SK-N-SH treated with all-trans-retinoic acid at 6 μM for 48 hours (cell line): ENCODE measurements at regions not wholly inside any gene's neighbourhood (a gene's known extent, or its start where the extent isn't known, plus 50 kb on each side); places are given as distances from the start of the nearest gene placed in this dataset.
A peak's percentile ranks its signal among the peaks of the same experiment; 100 is the strongest.

Experiments
- ATAC-seq: fragments of 200-7000 bp; cut with Tn5 transposase; 3 replicates; pipeline ENCODE4 v1.9.1; 2020; ENCODE audit warnings: mild to moderate bottlenecking, moderate library complexity
- BACH2 ChIP-seq: fragments of 250-450 bp; sonication (Bioruptor Pico); IDR thresholded peaks from 2 replicates; pipeline ENCODE4 v1.9.0; 2021; ENCODE audit warnings: mild to moderate bottlenecking, borderline replicate concordance
- CREB5 ChIP-seq: fragments of 250-450 bp; sonication (Bioruptor Pico); IDR thresholded peaks from 2 replicates; pipeline ENCODE4 v1.5.1; 2020; ENCODE audit warnings: low read depth, mild to moderate bottlenecking, moderate library complexity
- CSRNP3 ChIP-seq: fragments of 250-450 bp; sonication (Bioruptor Pico); IDR thresholded peaks from 2 replicates; pipeline ENCODE4 v1.5.1; 2021; ENCODE audit warnings: mild to moderate bottlenecking, moderate library complexity
- ESRRG ChIP-seq: fragments of 250-450 bp; sonication (Bioruptor Pico); IDR thresholded peaks from 2 replicates; pipeline ENCODE4 v1.6.1; 2021; ENCODE audit warnings: mild to moderate bottlenecking
- GLIS3 ChIP-seq: fragments of 250-450 bp; sonication (Bioruptor Pico); IDR thresholded peaks from 2 replicates; pipeline ENCODE4 v1.5.0; 2020; ENCODE audit warnings: mild to moderate bottlenecking, moderate library complexity
- ISL1 ChIP-seq: fragments of 250-450 bp; sonication (Bioruptor Pico); IDR thresholded peaks from 2 replicates; pipeline ENCODE4 v2.1.2; 2022; ENCODE audit warnings: mild to moderate bottlenecking, moderate library complexity
- OSR1 ChIP-seq: fragments of 250-450 bp; sonication (Bioruptor Pico); IDR thresholded peaks from 2 replicates; pipeline ENCODE4 v1.8.0; 2022; ENCODE audit warnings: moderate library complexity, mild to moderate bottlenecking, inconsistent platforms
- PATZ1 ChIP-seq: fragments of 250-450 bp; sonication (Bioruptor Pico); IDR thresholded peaks from 2 replicates; pipeline ENCODE4 v1.8.0; 2020; ENCODE audit warnings: mild to moderate bottlenecking, moderate library complexity, borderline replicate concordance
- PPARA ChIP-seq: fragments of 250-450 bp; sonication (Bioruptor Pico); IDR thresholded peaks from 2 replicates; pipeline ENCODE4 v1.5.0; 2020; ENCODE audit warnings: mild to moderate bottlenecking, borderline replicate concordance
- SNAI2 ChIP-seq: fragments of 250-450 bp; sonication (Bioruptor Pico); IDR thresholded peaks from 2 replicates; pipeline ENCODE4 v1.5.0; 2020; ENCODE audit warnings: mild to moderate bottlenecking, moderate library complexity
- TCF4 ChIP-seq: fragments of 250-450 bp; sonication (Bioruptor Pico); IDR thresholded peaks from 2 replicates; pipeline ENCODE4 v1.8.0; 2021; ENCODE audit warnings: mild to moderate bottlenecking, moderate library complexity, borderline replicate concordance
- TOX ChIP-seq: fragments of 250-450 bp; sonication (Bioruptor Pico); IDR thresholded peaks from 2 replicates; pipeline ENCODE4 v1.8.0; 2021; ENCODE audit warnings: mild to moderate bottlenecking, moderate library complexity, borderline replicate concordance
- TSHZ2 ChIP-seq: fragments of 250-450 bp; sonication (Bioruptor Pico); IDR thresholded peaks from 2 replicates; pipeline ENCODE4 v1.5.0; 2020; ENCODE audit warnings: mild to moderate bottlenecking, moderate library complexity
- ZC3H10 ChIP-seq: fragments of 250-450 bp; sonication (Bioruptor Pico); IDR thresholded peaks from 2 replicates; pipeline ENCODE4 v1.5.1; 2021; ENCODE audit warnings: mild to moderate bottlenecking, moderate library complexity
- ZFP30 ChIP-seq: fragments of 450-650 bp; formaldehyde crosslinking; IDR thresholded peaks from 2 replicates; pipeline ENCODE4 v1.5.0; 2022; ENCODE audit warnings: mild to moderate bottlenecking, moderate library complexity
- ZNF565 ChIP-seq: fragments of 450-650 bp; formaldehyde crosslinking; conservative IDR thresholded peaks from 2 replicates; pipeline ENCODE4 v1.5.0; 2020; ENCODE audit warnings: low read depth, mild to moderate bottlenecking, moderate library complexity
- ZNF70 ChIP-seq: fragments of 450-650 bp; formaldehyde crosslinking; IDR thresholded peaks from 2 replicates; pipeline ENCODE4 v1.5.0; 2020; ENCODE audit warnings: mild to moderate bottlenecking, moderate library complexity
- ZNF8 ChIP-seq: fragments of 450-650 bp; formaldehyde crosslinking; IDR thresholded peaks from 2 replicates; pipeline ENCODE4 v1.5.0; 2020; ENCODE audit warnings: mild to moderate bottlenecking, moderate library complexity

GRCh38 chr7:46744957-46745706, 824.1 kb upstream of the IGFBP3 start:
- TF ChIP-seq ZC3H10 (CRISPR knock-in tag): no peak
- peak; percentile 17; the same call in 1 of the 3 replicates for ATAC-seq

GRCh38 chr7:46742601-46743000, 821.5 kb upstream of the IGFBP3 start:
- TF ChIP-seq OSR1 (CRISPR knock-in tag) (no peak), CREB5 (CRISPR knock-in tag) (no peak), CSRNP3 (no peak), ZC3H10 (CRISPR knock-in tag) (no peak), ZNF70 (CRISPR knock-in tag) (no peak), BACH2 (CRISPR knock-in tag) (no peak), GLIS3 (no peak), PPARA (no peak), ZNF8 (CRISPR knock-in tag) (no peak), PATZ1 (CRISPR knock-in tag) (no peak)
- ATAC-seq: no peak

- peak; percentile 45; the same call in 2 of the 3 replicates for ATAC-seq
- TF ChIP-seq PATZ1 (CRISPR knock-in tag) (no peak), TSHZ2 (peak; percentile 68; the same call in 1 of the 2 replicates), CSRNP3 (no peak), TCF4 (CRISPR knock-in tag) (peak; percentile 95), ISL1 (CRISPR knock-in tag) (0 out of 2 replicates have a peak, but pooled peaks have one; percentile 39)
Observed at GRCh38 chr7:46741938-46742540, 821.0 kb upstream of the IGFBP3 start.

- no peak for ATAC-seq
- TF ChIP-seq ZC3H10 (CRISPR knock-in tag) (no peak), ESRRG (CRISPR knock-in tag) (no peak), SNAI2 (CRISPR knock-in tag) (no peak), ZNF565 (CRISPR knock-in tag) (no peak), ZNF8 (CRISPR knock-in tag) (no peak), TOX (CRISPR knock-in tag) (no peak), TCF4 (CRISPR knock-in tag) (no peak), ZFP30 (CRISPR knock-in tag) (no peak), CREB5 (CRISPR knock-in tag) (no peak), CSRNP3 (no peak), PPARA (no peak), OSR1 (CRISPR knock-in tag) (no peak)
Observed at GRCh38 chr7:46741181-46741580, 820.1 kb upstream of the IGFBP3 start.
